Brain pericyte (primary cell): ENCODE measurements at regions not wholly inside any gene's neighbourhood (a gene's known extent, or its start where the extent isn't known, plus 50 kb on each side); places are given as distances from the start of the nearest gene placed in this dataset.

Experiments
- DNase-seq: peaks from one replicate; pipeline ENCODE4 v3.0.0-alpha.2; 2012; ENCODE audit warnings: low read depth, low spot score

GRCh38 chr17:70230850-70231640, 61.7 kb downstream of the KCNJ2 start:
- DNase-seq: no peak

GRCh38 chr17:70232466-70232865, 63.1 kb downstream of the KCNJ2 start:
- DNase-seq: no peak

- DNase-seq: no peak
These were observed 65.9 kb downstream of the KCNJ2 start for GRCh38 chr17:70235252-70235651.

- no peak for DNase-seq
These were observed 68.9 kb downstream of the KCNJ2 start for GRCh38 chr17:70238228-70238627.

GRCh38 chr17:70238646-70239045, 69.3 kb downstream of the KCNJ2 start:
- DNase-seq: no peak

- no peak for DNase-seq
These were observed 70.1 kb downstream of the KCNJ2 start for GRCh38 chr17:70239391-70239826.

- no peak for DNase-seq
These were observed 71.7 kb downstream of the KCNJ2 start for GRCh38 chr17:70241071-70241470.

- no peak for DNase-seq
These were observed 73.6 kb downstream of the KCNJ2 start for GRCh38 chr17:70242781-70243437.

- no peak for DNase-seq
These were observed 82.4 kb downstream of the KCNJ2 start for GRCh38 chr17:70251706-70252105.

GRCh38 chr17:70254735-70255460, 85.6 kb downstream of the KCNJ2 start:
- DNase-seq: no peak

GRCh38 chr17:70256751-70257150, 87.4 kb downstream of the KCNJ2 start:
- no peak for DNase-seq

- DNase-seq: no peak
These were observed 89.1 kb downstream of the KCNJ2 start for GRCh38 chr17:70258465-70258864.

- no peak for DNase-seq
These were observed 90.1 kb downstream of the KCNJ2 start for GRCh38 chr17:70259400-70259799.

- DNase-seq: no peak
These were observed 91.8 kb downstream of the KCNJ2 start for GRCh38 chr17:70261170-70261569.

GRCh38 chr17:70265471-70265870, 96.1 kb downstream of the KCNJ2 start:
- no peak for DNase-seq

GRCh38 chr17:70266394-70266793, 97.1 kb downstream of the KCNJ2 start:
- DNase-seq: no peak

- no peak for DNase-seq
These were observed 99.1 kb downstream of the KCNJ2 start for GRCh38 chr17:70268383-70268782.

- DNase-seq: no peak
These were observed 101.2 kb downstream of the KCNJ2 start for GRCh38 chr17:70270554-70270953.

GRCh38 chr17:70271200-70271599, 101.9 kb downstream of the KCNJ2 start:
- no peak for DNase-seq

GRCh38 chr17:70271672-70272071, 102.3 kb downstream of the KCNJ2 start:
- DNase-seq: no peak

- DNase-seq: no peak
These were observed 104.9 kb downstream of the KCNJ2 start for GRCh38 chr17:70274255-70274654.

GRCh38 chr17:70276906-70277305, 107.6 kb downstream of the KCNJ2 start:
- DNase-seq: no peak
